ENCODE measurements at regions not wholly inside any gene's neighbourhood (a gene's known extent, or its start where the extent isn't known, plus 50 kb on each side); places are given as distances from the start of the nearest gene placed in this dataset.

GRCh38 chr4:162954976-162955375 is 211.7 kb downstream of the NAF1 start:
- intact Hi-C loops (cut with micrococcal nuclease; ENCODE audit: unreplicated experiment) (loop anchor here (5.0 kb wide), 1 partner anchor 458 kb away; no protein-coding TSS in a partner anchor), in situ Hi-C loops (cut with MboI) (no loop called here)
- H3K27me3 ChIP-seq (replicated peaks in 1 of 2; ENCODE audit: control insufficient read depth in 2 of 2, insufficient read depth in 2 of 2, low read length in 1 of 2): peaks cover 0 to 3% of the 10 kb centered on the region in 2 experiments; a peak in 3 of 4 replicates
- POLR2A ChIA-PET: no interaction called here
- FAIRE-seq (no peak), ATAC-seq (no peak), DNase-seq (ENCODE audit: low read depth, low spot score) (no peak)
- H3K4me1 ChIP-seq (ENCODE audit: control insufficient read depth, insufficient read depth, low read length): no peaks in the 10 kb centered on the region
- no peaks in the 10 kb centered on the region for H3K79me2 ChIP-seq (ENCODE audit: control insufficient read depth, insufficient read depth, low read length)
- H3K4me2 ChIP-seq (ENCODE audit: control insufficient read depth, insufficient read depth): no peak overlapping the region
- RAD21 ChIA-PET (ENCODE audit: unreplicated experiment): no interaction called here
- no peak for TF ChIP-seq FOXK2 (IDR thresholded peaks at IDR 0.05)
- no peak for TF ChIP-seq SIX5 (IDR thresholded peaks at IDR 0.05; ENCODE audit: low read depth, low read length, severe bottlenecking)
- SMC1A ChIA-PET (ENCODE audit: uncharacterized antibody, unreplicated experiment): no interaction called here
- 60% methylated on average over 2 of the region's 2 CpGs for WGBS (ENCODE audit: insufficient coverage, insufficient replicate concordance, low lambda C conversion rate, missing lambda C conversion rate)
- no peaks in the 10 kb centered on the region for H3K36me3 ChIP-seq (ENCODE audit: control insufficient read depth in 2 of 2, insufficient read depth in 2 of 2, low read length in 1 of 2)
- H3K9ac ChIP-seq (ENCODE audit: control insufficient read depth, insufficient read depth, low read length): no peak overlapping the region
- H2AFZ ChIP-seq (ENCODE audit: control insufficient read depth, low read depth, low read length): no peak overlapping the region
- H3K4me3 ChIP-seq: no peak overlapping the region
- CTCF ChIA-PET: no interaction called here
- H3K9me3 ChIP-seq (replicated peaks; ENCODE audit: control insufficient read depth, insufficient read depth, low read length): no peaks in the 10 kb centered on the region
- no TSS peak for BruUV-seq (replicated peaks)
- H4K20me1 ChIP-seq (ENCODE audit: control insufficient read depth, insufficient read depth): no peaks in the 10 kb centered on the region
- H3K27ac ChIP-seq (ENCODE audit: control insufficient read depth, insufficient read depth): no peak overlapping the region

DNA sequence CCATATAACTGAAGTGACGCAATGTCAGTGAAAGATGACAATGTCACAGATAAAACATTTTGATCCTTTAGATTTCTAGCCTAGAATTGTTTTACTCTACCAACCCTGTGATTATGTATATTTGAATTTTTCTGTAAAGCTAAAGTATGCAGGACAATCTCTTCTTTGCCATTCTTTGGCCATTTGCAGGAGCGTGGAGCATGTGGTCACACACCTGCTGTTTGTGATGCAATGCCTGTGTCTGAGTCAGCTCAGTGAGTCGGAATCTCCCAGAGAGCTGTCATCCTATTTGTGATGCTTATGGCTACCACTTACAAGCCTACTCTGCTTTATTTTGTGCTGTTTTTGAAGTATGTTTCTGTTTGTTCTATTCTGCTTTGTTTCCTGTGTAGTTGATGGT is 214.5 kb downstream of the NAF1 start:
- no peaks in the 10 kb centered on the region for H3K36me3 ChIP-seq (ENCODE audit: control insufficient read depth in 2 of 2, insufficient read depth in 2 of 2, low read length in 1 of 2)
- ATAC-seq (no peak), DNase-seq (ENCODE audit: low read depth, low spot score) (no peak), FAIRE-seq (no peak)
- H3K27ac ChIP-seq (ENCODE audit: control insufficient read depth, insufficient read depth): no peak overlapping the region
- POLR2A ChIA-PET: no interaction called here
- H3K9me3 ChIP-seq (replicated peaks; ENCODE audit: control insufficient read depth, insufficient read depth, low read length): no peaks in the 10 kb centered on the region
- intact Hi-C loops (cut with micrococcal nuclease; ENCODE audit: unreplicated experiment) (no loop called here), in situ Hi-C loops (cut with MboI) (no loop called here)
- no peaks in the 10 kb centered on the region for H3K27me3 ChIP-seq (replicated peaks in 1 of 2; ENCODE audit: control insufficient read depth in 2 of 2, insufficient read depth in 2 of 2, low read length in 1 of 2)
- RAD21 ChIA-PET (ENCODE audit: unreplicated experiment): no interaction called here
- H3K79me2 ChIP-seq (ENCODE audit: control insufficient read depth, insufficient read depth, low read length): no peaks in the 10 kb centered on the region
- SMC1A ChIA-PET (ENCODE audit: uncharacterized antibody, unreplicated experiment): no interaction called here
- BruUV-seq (replicated peaks): no TSS peak
- CTCF ChIA-PET: no interaction called here
- no peak overlapping the region for H3K4me3 ChIP-seq
- no peak overlapping the region for H3K9ac ChIP-seq (ENCODE audit: control insufficient read depth, insufficient read depth, low read length)
- no peaks in the 10 kb centered on the region for H3K4me1 ChIP-seq (ENCODE audit: control insufficient read depth, insufficient read depth, low read length)
- H2AFZ ChIP-seq (ENCODE audit: control insufficient read depth, low read depth, low read length): no peak overlapping the region
- no peak overlapping the region for H3K4me2 ChIP-seq (ENCODE audit: control insufficient read depth, insufficient read depth)
- H4K20me1 ChIP-seq (ENCODE audit: control insufficient read depth, insufficient read depth): no peaks in the 10 kb centered on the region
- WGBS (ENCODE audit: insufficient coverage, insufficient replicate concordance, low lambda C conversion rate, missing lambda C conversion rate): 31% methylated on average over 3 of the region's 3 CpGs
- TF ChIP-seq, protein P1, sequence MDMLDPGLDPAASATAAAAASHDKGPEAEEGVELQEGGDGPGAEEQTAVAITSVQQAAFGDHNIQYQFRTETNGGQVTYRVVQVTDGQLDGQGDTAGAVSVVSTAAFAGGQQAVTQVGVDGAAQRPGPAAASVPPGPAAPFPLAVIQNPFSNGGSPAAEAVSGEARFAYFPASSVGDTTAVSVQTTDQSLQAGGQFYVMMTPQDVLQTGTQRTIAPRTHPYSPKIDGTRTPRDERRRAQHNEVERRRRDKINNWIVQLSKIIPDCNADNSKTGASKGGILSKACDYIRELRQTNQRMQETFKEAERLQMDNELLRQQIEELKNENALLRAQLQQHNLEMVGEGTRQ (IDR thresholded peaks at IDR 0.05; ENCODE audit: borderline replicate concordance, low read depth, low read length): no peak
- TF ChIP-seq STAT1 (conservative IDR thresholded peaks at IDR 0.05) (no peak), CBX5 (IDR thresholded peaks at IDR 0.05; ENCODE audit: low read depth) (no peak), ZSCAN29 (IDR thresholded peaks at IDR 0.05) (no peak), ZNF687 (IDR thresholded peaks at IDR 0.05) (no peak), ZNF274 (IDR thresholded peaks at IDR 0.05; ENCODE audit: insufficient read depth, insufficient read length) (no peak)
- TF ChIP-seq, protein P2, sequence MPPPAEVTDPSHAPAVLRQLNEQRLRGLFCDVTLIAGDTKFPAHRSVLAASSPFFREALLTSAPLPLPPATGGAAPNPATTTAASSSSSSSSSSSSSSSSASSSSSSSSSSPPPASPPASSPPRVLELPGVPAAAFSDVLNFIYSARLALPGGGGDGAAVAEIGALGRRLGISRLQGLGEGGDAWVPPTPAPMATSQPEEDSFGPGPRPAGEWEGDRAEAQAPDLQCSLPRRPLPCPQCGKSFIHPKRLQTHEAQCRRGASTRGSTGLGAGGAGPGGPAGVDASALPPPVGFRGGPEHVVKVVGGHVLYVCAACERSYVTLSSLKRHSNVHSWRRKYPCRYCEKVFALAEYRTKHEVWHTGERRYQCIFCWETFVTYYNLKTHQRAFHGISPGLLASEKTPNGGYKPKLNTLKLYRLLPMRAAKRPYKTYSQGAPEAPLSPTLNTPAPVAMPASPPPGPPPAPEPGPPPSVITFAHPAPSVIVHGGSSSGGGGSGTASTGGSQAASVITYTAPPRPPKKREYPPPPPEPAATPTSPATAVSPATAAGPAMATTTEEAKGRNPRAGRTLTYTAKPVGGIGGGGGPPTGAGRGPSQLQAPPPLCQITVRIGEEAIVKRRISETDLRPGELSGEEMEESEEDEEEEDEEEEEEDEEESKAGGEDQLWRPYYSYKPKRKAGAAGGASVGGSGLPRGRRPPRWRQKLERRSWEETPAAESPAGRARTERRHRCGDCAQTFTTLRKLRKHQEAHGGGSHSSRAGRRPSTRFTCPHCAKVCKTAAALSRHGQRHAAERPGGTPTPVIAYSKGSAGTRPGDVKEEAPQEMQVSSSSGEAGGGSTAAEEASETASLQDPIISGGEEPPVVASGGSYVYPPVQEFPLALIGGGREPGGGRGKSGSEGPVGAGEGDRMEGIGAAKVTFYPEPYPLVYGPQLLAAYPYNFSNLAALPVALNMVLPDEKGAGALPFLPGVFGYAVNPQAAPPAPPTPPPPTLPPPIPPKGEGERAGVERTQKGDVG (CRISPR knock-in tag; IDR thresholded peaks at IDR 0.05): no peak

All from GM12878 (cell line).